NCI-H2107 treated with DMSO at 0.1 percent for 48 hours (cell line): ENCODE measurements at regions not wholly inside any gene's neighbourhood (a gene's known extent, or its start where the extent isn't known, plus 50 kb on each side); places are given as distances from the start of the nearest gene placed in this dataset.

Experiments used
- DNase-seq: peaks from one replicate; lab custom pipeline; 2025; ENCODE audit not compliant: unreplicated experiment; lab: John Stamatoyannopoulos, UW

DNA sequence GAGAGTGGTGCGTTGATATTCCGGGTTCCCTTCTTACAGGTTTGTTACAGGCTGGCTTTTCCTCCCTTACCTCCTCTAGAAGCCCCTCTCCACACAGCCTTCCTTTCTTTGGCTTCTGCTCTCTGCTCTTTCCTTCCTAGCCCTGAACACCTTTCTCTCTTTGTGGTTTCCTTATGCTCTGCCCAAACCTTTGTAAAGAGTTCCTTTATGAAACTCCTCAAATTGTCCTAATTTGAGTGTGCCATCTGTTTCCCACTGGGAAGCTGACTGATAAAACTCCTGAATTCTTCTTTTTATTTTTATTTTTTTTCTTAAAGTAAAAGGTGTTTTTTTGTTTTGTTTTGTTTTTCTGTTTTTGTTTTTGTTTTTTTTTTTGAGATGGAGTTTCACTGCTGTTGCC lies 60.1 kb upstream of the OTX2 start:
- DNase-seq: no peak

- DNase-seq: no peak
These were observed 58.4 kb upstream of the OTX2 start for GRCh38 chr14:56868660-56869059.

GRCh38 chr14:56862836-56863235 lies 52.6 kb upstream of the OTX2 start:
- no peak for DNase-seq

DNA sequence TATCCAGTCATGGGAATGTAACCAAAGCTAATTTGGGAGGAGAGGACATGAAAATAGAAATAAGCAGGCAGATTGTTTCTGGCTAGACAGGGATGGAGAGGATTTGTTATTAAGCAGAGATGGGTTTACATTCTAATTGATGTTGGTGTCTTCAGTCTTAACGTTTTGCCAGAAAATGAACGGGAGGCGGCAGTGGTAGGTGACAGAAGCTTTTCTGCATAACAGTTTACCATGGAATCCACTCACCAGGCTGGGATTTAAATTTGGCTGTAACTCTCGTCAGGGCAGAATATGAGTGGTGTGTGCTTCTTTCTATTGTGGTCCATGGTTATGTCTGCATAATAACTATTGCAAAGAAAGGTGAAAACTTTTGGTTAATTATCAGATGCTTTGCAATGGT lies 50.2 kb upstream of the OTX2 start:
- DNase-seq: no peak
